NCI-H2107 treated with DMSO at 0.1 percent for 48 hours (cell line): ENCODE measurements at regions not wholly inside any gene's neighbourhood (a gene's known extent, or its start where the extent isn't known, plus 50 kb on each side); places are given as distances from the start of the nearest gene placed in this dataset.
"Not testable (repeated sequence)": the region's sequence is repeated elsewhere in the genome, so short reads cannot be mapped to it uniquely, and the experiment has no call there.

Experiments used
- DNase-seq: peaks from one replicate; lab custom pipeline; 2025; ENCODE audit not compliant: unreplicated experiment; lab: John Stamatoyannopoulos, UW

DNA sequence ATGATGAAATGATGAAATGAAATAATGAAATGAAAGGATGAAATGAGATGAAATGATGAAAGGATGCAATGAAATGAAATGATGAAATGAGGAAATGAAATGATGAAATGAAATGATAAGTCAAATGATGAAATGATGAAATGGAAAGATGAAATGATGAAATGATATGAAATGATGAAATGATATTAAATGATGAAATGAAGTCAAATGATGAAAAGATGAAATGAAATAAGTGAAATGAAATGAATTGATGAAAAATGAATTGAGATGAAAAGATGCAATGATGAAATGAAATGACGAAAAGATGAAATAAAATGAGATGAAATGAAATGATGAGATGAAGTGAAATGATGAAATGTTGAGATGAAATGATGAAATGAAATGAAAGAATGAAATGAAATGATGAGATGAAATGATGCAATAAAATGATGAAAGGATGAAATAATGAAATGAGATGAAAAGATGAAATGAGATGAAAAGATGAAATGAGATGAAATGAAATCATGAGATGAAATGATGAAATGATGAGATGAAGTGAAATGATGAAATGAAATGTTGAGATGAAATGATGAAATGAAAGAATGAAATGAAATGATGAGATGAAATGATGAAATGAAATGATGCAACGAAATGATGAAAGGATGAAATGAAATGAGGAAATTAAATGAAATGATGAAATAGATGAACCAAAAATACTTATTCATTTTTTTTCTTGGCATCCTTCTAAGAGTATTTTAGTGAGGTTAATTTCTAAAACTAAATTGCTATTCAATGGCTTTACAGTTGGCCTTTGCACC lies 139.8 kb upstream of the ERV3-1 start:
- not testable (repeated sequence) for DNase-seq

DNA sequence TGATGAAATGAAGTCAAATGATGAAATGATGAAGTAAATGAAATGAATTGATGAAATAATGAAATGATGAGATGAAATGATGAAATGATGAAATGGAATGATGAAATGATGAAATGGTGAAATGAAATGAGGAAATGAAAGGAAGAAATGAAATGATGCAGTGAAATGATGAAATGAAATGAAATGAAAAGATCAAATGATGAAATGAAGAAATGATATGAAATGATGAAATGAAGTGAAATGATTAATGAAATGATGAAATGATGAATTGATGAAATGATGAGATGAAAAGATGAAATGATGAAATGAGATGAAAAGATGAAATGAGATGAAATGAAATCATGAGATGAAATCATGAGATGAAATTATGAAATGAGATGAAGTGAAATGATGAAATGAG lies 139.2 kb upstream of the ERV3-1 start:
- not testable (repeated sequence) for DNase-seq

DNA sequence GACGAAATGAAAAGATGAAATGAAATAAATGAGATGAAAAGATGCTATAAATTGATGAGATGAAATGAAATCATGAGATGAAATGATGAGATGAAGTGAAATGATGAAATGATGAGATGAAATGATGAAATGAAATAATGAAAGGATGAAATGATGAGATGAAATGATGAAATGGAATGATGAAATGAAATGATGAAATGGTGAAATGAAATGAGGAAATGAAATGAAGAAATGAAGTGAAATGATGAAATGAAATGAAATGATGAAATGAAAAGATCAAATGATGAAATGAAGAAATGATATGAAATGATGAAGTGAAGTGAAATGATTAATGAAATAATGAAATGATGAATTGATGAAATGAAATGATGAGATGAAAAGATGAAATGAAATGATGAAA lies 138.5 kb upstream of the ERV3-1 start:
- not testable (repeated sequence) for DNase-seq

DNA sequence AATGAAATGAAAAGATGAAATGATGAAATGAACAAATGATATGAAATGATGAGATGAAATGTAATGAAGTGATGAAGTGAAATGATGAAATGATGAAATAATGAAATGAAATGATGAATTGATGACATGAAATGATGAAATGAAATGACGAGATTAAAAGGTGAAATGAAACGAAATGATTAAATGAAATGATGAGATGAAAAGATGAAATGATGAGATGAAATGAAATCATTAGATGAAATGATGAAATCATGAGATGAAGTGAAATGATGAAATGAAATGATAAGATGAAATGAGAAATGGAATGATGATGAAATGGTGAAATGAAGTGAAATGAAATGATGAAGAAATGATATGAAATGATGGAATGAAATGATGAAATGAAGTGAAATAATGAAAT lies 138.1 kb upstream of the ERV3-1 start:
- not testable (repeated sequence) for DNase-seq

DNA sequence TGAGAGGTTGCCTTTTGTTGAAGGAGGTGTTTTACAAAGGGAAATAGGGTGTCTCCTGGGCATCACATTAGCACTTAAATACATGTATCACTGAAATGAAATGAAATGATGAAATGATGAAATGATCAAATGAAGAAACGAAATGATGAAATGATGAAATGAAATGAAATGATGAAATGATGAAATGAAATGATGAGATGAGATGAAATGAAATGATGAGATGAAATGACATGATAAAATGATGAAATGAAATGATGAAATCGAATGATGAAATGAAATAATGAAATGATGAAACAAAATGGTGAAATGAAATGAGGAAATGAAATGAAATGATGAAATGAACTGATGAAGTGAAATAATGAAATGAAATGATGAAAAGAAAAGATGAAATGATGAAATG lies 137.6 kb upstream of the ERV3-1 start:
- not testable (repeated sequence) for DNase-seq

DNA sequence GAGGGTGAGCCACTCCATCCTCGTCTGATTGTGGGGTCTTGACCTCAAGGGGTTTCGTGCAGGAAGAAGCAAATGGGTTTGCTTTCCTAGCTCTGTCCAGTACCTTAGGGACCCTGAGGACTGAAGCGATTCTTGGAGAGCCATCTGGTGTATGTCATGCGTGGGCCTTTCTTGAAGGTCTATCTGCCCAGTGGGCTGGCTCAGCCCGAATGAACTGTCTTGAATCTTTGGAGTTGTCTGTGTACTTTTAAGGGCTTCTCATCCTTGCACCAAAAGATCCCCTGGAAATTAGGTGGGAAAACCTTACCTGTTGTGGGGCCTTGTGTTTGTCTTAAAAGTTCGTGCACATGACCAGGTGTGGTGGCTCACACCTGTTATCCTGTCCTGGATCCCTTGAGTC lies 135.4 kb upstream of the ERV3-1 start:
- not testable (repeated sequence) for DNase-seq

DNA sequence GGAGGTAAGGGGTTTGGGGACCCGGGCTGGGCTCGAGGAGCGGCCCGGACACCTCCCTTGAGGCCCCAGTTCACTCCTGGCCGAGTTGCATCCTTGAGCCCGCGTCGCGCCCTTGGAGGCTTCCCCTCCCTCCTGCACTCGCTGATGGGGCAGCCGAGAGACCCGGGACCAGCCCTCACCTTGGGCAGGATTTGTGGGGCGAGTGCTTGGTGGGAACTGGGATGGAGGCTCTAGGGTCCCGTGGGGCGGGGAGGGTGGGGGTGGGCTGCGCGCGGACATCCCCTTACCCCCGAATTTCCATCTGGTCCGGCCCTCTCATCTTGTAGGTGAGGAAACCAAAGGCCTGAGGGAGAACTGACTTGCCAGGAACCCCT lies 134.9 kb upstream of the ERV3-1 start:
- DNase-seq: not testable (repeated sequence)

DNA sequence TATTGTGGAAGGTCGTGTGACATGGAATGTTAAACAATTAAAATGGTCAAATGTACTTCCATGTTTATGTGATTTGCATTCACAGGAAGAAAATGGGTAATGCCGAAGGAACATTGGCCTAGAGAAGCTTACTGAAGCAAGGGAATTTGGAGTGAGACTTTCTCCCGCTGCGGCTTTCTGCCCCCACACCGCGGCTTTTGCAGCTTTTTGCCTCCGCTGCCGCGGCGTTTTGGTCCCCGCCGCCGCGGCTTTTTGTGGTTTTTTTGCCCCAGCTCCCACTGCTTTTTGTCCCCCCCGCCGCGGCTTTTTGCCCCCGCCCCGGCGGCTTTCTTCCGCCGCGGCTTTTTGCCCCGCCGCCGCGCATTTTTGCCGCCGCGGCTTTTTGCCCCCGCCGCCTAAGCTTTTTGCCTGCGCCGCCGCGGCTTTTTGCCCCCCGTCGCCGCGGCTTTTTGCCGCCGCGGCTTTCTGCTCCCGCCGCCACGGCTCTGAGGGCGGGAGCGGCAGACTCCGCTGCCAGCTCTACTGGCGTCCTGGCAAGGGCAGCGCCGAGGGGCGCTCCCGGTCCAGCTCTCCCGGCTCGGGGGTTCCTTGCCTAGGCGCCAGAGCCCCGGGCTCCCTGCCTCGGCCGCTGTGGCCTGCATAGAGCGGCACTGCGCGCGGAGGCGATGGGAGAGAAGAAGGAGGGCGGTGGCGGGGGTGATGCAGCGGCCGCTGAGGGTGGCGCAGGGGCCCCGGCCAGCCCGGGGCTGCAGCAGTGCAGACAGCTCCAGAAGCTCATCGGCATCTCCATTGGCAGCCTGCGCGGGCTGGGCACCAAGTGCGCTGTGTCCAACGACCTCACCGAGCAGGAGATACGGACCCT lies 134.3 kb upstream of the ERV3-1 start:
- not testable (repeated sequence) for DNase-seq

DNA sequence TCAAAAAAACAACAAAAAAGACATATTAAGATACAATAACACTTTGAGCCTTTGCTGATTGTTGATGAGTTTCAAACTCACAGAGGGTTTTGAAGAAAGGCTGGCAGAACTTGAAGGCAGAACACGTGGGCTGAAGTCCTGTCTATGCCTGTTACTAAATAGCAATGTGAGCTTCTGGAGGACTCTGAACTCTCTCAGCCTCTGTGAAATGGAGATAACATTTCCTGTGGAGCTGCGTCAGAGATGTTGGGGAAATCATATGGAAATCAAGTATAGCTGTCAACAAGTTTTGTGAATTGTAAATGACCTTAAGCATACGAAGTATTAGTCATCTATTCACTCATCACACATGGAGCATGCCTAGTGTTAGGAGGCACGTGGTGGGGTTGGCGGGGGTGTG lies 130.4 kb upstream of the ERV3-1 start:
- DNase-seq: not testable (repeated sequence)

DNA sequence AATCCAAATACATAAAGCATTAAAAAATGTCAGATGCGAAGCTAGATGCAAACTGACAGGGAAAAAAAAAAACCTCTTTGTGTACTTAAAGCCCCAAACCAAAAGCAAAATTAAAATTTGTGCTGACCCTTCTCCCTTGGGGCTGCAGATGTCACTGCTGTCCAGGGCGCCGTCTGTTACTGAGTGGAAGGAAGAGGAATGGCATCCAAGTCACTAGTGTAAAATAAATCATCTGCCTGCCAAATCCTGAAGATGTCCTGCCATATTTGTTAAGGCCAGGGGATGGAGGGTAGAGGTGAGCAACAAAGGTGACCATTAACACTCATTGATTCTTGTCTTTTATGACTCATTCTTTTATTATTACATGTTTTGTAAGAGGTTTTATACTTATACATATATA lies 126.6 kb upstream of the ERV3-1 start:
- DNase-seq: not testable (repeated sequence)

DNA sequence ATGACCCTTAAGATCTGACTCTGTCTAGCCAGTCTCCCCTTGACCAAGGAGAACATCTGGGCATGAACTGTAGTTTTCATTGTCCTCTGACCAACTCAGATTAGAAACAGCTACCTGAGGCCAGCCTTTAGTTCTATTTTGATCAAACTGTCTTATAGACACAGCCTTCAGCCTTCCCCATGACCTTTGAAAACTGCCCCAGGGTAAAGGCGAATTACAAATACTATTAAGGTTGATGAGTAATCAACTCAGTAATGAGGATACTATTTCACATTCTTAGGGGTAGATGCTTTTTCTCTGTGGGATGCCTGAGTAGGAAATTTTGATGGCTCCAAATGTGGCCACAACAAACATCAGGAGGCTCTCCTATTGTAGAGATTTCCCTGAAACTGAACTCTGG lies 125.8 kb upstream of the ERV3-1 start:
- not testable (repeated sequence) for DNase-seq

DNA sequence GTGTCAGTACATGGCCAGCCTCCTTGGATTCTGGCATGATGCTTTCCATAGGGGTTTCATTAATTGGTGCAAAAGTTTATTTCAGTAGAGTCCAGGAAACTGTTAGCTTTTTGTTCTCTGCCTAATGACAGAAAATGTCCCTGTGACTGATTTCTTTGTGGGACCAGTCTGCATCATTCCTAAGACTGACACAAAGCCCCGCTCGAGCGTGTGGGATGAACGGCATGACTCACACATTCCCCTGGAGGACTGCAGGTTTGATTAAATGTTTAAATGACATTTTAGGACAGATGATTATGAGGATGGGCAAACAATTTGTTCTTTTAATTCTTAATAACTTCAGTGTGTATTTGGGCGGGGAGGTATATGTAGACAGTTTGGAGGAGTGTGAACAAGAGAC lies 120.9 kb upstream of the ERV3-1 start:
- DNase-seq: not testable (repeated sequence)

DNA sequence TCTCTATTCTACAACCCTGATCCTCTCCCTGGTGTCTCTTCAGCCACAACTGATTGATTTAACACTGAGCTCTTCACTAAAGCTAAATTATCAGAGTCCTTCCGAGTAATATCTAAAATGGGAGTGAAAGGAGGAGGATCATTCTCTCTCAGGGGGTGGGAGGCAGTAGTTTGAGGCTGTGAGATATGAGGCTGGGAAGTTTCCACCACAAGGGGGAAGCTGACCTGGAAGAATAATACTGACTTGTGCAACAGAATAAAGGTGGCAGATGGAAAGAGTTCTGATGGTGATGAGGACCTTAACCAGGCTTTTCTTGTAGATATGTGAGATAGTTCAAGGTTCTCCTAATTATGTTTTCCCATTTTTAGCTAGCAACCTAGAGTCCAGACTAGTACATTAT lies 118.1 kb upstream of the ERV3-1 start:
- not testable (repeated sequence) for DNase-seq

DNA sequence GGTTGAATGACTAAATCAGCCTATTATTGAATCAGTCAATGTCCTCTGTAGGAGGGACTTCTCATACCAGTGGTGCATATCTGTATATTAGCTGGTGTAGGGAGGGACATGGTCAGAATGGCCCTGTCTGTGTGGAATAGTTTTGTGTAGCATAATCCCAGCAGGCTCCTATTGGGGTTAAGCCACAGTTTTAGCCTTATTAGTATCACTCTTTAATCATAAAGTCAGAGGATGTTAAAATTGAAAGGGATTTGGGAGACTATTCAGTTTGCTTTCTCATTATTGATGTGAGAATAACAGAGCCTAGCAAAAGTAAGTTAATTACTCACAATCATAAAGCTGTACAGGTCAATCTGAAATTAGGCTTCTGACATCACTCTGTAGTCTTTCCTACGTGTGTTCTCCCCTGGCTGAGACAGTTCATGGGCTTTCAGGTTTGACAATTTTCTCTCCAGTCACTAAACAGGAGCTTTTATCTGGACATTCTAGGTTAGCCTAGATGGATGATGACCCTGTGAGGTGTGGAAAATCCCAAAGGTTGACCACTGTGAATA lies 99.2 kb upstream of the ERV3-1 start:
- DNase-seq: not testable (repeated sequence)

DNA sequence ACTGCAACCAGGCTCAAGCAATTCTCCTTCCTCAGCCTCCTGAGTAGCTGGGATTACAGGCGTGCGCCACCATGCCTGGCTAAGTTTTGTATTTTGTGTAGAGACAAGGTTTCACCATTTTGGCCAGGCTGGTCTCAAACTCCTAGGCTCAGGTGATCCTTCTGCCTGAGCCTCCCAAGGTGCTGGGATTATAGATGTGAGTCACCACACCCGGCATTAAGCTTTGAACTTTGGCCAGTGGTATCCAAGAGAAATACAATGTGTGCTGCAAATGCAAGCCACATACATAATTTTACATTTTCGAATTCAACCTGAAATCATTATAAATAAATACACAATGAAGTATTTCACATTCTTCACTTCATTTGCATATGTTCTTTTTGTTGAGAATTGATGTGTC lies 94.0 kb upstream of the ERV3-1 start:
- DNase-seq: not testable (repeated sequence)

DNA sequence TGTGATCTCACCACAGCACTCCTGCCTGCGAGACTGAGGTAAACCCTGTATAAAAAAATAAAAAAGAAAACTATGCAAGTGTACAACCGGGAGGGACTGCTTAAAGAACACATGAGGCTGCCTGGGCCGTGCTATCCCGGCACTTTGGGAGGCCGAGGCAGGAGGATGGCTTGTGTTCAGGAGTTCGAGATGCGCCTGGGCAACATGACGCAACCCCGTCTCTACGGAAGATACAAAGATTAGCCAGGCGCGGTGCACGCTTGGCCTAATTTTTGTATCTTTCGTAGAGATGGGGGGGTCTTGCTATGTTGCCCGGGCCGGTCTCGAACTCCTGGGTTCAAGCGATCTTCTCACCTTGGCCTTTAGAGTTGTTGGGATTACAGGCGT lies 75.2 kb upstream of the ERV3-1 start:
- not testable (repeated sequence) for DNase-seq

DNA sequence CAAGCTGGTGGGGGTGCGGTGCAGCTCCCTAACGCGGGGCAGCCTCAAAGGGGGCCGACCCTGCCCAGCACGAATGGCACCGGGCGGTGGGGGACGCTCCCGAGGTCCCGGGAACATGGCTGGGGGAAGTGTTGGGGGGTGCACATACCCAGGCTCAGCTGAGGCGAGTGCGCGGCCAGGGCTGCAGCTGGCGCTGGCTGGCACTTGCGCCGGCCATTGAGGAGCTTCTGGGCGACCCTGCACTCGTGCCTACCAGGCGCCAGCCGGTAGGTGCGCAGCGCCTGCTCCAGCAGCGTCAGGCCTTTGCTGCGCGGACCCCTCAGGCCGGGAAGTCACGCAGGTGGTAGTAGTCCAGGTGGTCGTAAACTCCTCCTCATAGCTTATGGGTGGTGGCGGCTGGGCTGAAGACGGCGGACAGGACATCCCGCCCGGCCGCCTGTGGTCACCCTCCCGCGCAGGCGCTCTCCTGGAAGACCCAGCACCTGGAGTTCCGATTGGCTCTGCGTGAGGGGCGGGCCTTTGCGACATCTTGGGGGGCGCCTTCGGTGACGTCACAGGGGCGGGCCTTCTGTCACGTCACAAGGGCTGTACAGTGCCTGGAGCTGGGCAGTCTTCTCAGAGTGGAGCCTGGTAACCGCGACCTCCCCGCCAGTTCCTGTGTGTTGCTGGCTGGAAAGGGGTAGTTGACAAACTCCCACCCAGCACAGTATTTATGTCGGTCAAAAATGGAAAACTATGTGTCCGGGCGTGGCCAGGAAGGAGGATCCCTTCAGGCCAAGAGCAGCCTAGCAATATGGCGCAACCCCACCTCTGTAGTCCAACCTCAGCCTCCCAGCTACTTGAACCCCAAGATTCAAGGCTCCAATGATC lies 74.5 kb upstream of the ERV3-1 start:
- peak; percentile 61 for DNase-seq

DNA sequence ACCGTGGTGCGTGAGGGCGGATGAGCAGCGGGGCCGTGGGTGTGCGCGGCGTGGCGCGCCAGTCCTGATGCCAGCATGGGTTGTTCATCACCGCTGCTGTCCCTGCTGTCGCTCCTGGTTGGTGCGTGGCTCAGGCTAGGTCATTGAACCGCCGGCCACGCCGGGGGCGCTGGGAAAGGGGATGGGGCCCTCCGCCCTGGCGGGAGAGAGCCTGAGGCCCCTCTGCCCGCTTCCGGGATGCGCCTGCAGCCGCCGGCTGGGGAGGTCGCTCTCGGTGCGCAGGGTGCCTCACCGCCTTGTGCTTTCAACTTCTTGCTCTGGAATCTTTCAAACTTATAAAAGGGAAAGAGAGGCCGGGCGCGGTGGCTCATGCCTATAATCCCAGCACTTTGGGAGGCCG lies 68.5 kb upstream of the ERV3-1 start:
- not testable (repeated sequence) for DNase-seq

DNA sequence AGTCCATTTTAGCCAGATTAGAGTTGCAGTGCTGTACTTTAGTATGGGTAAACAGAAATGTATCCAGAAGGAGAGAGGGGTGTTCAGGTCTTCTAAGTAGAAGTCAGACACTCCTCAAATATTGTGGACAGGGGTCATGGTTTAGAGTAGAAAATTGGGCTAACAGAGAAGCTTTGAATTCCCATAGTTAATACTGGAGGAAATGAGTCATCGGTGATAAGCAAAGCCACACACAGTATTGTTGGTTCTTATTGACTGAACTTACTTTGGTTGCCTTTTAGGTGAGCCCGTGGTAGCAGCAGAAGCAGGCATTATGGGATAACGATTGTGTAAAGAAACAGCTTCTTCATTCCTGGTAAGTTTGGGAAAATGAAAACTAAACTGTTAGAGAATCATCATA lies 66.7 kb upstream of the ERV3-1 start:
- DNase-seq: not testable (repeated sequence)

DNA sequence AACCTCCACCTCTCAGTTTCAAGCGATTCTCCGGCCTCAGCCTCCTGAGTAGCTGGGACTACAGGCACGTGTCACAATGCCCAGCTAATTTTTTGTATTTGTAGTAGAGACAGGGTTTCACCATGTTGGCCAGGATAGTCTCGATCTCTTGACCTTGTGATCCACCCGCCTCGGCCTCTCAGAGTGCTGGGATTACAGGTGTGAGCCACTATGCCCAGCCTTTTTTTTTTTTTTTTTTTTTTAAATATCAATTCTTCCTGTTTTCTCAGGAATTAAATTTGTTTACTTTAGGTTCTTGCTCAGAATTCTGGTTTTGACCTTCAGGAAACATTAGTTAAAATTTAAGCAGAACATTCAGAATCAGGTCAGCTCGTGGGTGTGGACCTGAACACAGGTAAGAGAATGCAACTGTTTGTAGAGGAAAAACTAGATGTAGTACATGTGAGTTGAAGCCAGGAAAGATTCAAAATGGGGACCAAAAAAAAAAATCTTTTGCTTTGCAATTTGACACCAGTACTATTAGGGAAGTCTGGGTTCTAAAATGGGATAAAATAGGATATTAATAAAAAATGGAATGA lies 65.5 kb upstream of the ERV3-1 start:
- DNase-seq: not testable (repeated sequence)
